Stimulated activated CD8-positive, alpha-beta memory T cell treated with anti-CD3 and anti-CD28 coated beads, Interleukin-15, amount 100 ng/mL, for 4 hours (primary cell): ENCODE measurements at regions not wholly inside any gene's neighbourhood (a gene's known extent, or its start where the extent isn't known, plus 50 kb on each side); places are given as distances from the start of the nearest gene placed in this dataset.
A peak's percentile ranks its signal among the peaks of the same experiment; 100 is the strongest.
"Not testable (repeated sequence)": the region's sequence is repeated elsewhere in the genome, so short reads cannot be mapped to it uniquely, and the experiment has no call there.

ENCODE experiments used
- DNase-seq, 2 donors: peaks; one replicate each; pipeline ENCODE4 v3.0.0-alpha.2; 2020; ENCODE audit warnings: low read depth in 2 of 2

DNA sequence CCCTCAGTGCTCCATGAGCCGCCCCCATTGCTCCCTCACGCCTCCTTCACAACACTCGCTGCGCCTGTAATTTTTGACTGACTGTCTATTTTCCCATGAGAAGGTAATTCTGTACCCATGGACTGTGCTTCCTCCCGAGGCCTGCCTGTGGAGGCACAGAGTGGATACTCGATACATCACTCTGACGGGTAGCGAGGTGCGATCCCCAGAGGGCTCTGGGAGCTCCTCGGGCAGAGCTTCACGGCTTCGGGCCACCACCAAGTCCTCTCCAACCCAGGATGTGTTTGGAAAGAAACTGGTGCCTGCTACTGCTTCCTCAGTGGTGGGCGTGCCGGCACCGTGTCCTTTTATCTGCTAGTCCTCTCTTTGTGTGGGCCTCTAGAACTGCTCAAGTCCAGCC lies 108.6 kb upstream of the DLG1 start:
- no peak for DNase-seq

- DNase-seq: no peak
Observed at GRCh38 chr3:197406266-197406665, 107.9 kb upstream of the DLG1 start.

GRCh38 chr3:197404754-197405153 lies 106.3 kb upstream of the DLG1 start:
- DNase-seq: no peak

DNA sequence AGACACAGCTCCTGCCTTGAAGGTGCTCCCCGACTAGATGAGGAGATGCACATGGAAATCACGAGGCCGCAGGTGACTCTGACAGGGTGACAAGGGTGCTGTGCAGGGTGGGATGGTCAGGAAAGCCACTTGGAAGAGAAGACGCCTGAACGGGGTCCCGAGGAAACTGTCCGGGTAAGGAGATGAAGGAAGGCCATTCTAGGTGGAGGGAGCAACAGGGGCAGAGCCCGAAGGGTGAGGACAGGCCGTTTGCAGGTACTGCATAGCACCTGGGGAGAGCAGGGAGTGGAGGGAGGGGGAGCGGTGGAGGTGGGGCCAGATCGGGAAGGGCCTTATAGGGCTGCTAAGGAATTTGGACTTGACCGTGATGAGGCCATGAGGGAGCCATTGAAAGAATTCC lies 105.6 kb upstream of the DLG1 start:
- no peak for DNase-seq

DNA sequence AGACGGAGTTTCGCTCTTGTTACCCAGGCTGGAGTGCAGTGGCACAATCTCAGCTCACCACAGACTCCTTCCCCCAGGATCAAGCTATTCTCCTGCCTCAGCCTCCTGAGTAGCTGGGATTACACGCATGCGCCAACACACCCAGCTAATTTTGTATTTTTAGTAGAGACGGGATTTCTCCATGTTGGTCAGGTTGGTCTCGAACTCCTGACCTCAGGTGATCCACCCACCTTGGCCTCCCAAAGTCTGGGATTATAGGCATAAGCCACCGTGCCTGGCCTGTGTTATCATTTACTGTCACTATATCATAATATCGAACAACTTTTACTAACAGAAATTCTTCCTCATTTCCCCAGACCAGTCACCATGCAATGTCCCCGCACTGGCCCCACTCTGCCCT lies 104.0 kb upstream of the DLG1 start:
- not testable (repeated sequence) for DNase-seq

- no peak for DNase-seq
Observed at GRCh38 chr3:197399486-197399885, 101.1 kb upstream of the DLG1 start.

- no peak for DNase-seq
Observed at GRCh38 chr3:197398286-197398878, 100.0 kb upstream of the DLG1 start.

DNA sequence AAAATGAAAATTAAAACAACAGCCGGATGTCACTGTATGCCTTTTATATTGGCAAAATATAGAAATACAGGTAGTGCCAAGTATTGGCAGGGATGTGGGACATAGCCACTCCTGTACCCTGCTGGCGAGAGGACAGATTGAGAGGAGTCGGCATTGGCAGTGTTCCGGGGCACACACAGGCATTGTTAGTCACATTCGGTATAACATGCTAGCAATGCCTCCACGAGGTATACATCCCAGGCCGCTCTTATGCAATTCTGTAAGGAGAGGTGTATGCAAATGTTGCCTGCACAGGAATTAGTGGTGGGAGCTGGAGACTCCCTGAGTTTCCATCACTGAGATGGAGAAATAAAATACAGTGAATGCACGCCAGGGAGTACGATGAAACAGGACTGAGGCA lies 99.4 kb upstream of the DLG1 start:
- DNase-seq: no peak

DNA sequence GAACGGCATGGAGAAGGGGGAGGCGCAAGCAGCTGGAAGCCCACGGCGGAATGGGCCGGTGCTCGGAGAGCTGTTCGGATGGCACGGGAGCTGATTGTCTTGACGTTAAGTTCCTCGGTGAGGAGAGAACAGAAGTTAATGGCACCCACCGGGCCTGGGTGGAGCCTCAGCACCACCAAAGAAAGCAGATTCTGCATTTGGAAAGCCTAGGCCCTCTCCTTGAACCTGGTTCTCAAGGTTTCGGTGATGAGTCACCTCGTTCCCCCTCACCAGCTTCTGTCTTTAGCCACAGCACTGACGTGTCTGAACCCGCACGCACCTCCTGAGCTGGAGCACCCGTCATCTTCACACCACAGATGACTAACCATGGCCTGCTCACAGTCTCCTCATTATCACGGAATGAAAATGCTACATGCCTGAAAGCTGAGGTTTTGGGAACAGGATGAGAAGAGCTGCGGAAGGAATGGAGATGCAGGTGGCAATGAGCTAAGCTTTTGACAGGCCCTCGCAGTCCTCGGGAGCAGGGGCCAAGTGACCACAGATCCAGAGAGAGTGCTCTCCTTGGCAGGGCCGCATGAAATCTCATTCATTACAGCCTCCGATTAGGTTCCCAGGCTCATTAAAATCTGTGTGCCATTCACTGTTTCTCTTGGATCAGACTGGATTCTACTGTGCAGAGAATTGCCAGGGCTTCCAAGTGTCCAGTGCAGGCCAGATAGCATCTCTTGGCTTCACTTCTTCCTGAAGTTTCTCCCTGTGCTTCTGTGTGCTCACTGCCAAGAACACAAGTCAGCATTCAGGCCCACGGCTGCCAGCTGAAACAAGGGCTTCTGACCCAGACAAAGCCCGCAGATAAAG lies 96.3 kb upstream of the DLG1 start:
- DNase-seq: peak in 1 of 2 donors; percentile 22

DNA sequence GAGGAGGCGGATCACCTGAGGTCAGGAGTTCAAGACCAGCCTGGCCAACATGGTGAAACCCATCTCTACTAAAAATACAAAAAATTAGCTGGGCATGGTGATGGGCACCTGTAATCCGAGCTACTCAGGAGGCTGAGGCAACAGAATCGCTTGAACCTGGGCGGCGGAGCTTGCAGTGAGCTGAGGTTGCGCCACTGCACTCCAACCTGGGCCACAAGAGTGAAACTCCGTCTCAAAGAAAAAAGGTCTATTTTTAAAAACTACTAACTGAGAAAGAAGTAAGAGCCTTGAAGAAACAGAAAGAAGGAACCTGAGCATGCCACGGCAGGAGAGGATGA lies 95.7 kb upstream of the DLG1 start:
- not testable (repeated sequence) for DNase-seq

DNA sequence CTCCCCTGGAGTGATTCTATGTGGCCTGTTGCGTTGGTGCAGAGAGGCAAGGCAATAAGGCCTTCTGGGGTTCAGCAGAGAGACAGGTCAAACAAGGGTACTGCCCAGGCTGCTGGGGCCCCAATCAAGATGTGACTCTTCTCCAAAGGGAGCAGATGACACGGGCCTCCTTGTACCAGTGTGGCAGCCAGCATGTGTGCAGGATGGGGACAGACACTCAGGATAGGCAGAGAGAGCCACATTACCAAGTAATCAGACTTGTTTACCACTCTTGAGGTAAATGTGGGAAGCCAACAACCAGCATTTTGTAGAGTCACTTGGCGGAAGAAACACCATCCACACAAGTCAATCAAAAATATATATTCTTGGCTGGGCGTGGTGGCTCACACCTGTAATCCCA lies 95.3 kb upstream of the DLG1 start:
- no peak for DNase-seq

GRCh38 chr3:197392961-197393360 lies 94.5 kb upstream of the DLG1 start:
- no peak for DNase-seq

GRCh38 chr3:197381371-197381770 lies 83.0 kb upstream of the DLG1 start:
- no peak for DNase-seq

DNA sequence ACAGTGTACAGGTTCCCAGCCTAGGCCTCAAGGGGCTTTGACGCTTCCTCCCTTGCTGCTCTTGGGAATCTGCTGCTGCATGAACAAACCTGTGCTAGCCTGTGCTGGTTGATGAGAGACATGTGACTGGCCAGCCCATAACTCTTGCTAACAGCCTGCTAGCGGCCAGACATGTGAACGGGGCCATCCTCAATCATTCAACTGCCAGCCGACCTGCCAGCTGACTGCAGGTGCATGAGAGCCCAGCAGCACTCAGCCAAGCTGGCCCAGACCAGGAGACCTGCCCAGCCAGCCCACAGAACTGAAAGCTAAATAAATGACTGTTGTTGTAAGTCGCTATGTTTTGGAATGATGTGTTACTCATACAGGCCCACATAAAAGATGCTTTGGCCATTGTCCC lies 82.4 kb upstream of the DLG1 start:
- no peak for DNase-seq

DNA sequence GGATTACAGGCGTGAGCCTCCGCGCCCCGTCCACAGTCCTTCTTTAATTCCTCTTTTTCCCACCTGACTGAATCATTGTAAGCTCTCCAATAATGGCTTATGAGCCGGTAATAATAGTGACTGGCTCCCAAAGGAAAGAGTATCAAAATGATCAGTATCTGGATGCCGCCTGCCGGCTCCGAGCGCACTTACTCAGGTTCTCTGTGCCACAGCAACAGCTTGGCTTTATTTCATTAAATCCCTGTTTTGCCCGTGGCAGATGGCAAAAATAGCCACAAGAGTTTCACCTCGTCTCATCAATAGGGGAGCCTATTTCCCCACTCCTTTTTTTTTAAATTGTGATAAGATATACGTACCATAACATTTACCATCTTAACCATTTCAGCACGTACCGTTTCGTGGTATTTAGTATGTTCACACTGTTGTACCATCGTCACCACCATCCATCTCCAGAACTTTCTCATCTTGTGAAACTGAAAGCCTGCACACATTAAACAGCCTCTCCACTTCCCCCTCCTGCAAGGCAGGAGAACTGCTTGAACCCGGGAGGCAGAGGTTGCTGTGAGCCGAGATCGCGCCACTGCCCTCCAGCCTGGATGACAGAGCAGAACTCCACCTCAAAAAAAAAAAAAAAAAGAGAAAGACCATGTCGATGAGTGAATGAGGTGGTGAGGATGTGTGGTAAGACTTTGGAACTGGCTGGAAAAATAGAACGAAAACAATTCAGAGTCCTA lies 80.7 kb upstream of the DLG1 start:
- no peak for DNase-seq

DNA sequence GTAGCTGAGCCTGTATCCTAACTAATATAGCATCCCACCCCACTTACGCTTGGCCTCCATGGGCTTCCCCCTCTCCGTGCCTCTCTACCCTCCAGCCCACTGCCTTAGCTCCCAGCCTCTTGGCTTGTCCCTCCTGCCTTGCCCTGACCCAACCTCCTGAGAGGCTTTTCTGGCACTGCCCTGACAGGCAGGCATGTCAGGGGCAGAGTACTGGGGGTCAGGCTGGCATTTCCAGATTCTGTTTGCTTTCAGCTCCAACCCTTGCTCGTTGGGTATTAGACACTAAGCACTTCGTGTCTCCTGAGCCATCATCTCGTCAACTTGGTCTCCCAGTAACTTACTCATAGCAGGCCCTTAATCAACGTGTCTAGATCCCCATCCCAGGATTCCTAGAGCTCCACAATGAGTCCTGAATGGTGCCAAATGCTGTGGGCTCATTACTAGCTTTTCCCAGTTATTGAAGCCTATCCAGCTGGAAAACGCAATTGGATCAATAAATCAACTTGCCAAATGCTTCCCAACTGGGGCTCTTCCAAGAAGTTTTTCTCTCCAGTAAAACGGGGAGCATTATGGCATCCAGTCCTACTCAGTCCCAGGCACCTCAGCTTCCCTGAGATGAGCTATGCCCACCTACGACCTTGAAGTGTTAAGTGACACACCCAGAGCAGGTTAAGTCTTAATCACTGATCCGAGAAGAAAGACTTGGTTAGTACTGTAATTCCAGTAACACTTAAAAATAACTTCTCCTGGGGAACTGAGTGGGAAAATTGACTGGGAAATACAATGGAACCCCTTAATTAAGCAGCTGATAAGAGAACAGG lies 78.5 kb upstream of the DLG1 start:
- no peak for DNase-seq

- DNase-seq: no peak
Observed at GRCh38 chr3:197376020-197376419, 77.6 kb upstream of the DLG1 start.

- no peak for DNase-seq
Observed at GRCh38 chr3:197375001-197375441, 76.6 kb upstream of the DLG1 start.

GRCh38 chr3:197373096-197373495 lies 74.7 kb upstream of the DLG1 start:
- DNase-seq: no peak

DNA sequence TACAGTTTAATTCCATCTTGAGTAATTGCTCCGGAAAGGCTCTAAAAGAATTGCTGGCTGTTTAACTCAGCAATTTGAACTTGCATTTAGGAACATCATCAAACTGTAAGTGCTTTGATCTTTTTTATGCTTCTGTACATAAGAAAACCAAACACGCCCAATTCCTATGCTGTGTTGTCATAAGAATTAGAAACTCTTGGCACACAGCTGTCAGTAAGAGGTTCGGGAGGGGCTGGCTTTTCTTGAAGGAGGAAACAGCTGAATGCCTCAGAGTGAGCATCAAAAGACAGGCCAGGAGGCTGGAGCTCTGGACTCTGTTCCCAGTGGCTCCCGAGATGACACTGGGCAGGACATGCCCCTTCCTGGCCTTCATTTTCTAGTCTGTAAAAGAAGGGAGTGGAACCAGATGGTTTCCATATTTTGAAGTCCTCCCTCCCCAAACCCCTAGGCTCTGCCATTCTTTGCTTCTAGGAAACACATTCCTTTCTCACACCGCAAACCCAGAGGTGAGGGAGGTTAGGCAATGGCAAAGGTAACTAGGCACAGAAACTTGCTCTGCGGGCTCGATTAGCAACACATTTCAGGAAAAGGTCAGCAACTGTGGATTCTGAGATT lies 73.7 kb upstream of the DLG1 start:
- no peak for DNase-seq

DNA sequence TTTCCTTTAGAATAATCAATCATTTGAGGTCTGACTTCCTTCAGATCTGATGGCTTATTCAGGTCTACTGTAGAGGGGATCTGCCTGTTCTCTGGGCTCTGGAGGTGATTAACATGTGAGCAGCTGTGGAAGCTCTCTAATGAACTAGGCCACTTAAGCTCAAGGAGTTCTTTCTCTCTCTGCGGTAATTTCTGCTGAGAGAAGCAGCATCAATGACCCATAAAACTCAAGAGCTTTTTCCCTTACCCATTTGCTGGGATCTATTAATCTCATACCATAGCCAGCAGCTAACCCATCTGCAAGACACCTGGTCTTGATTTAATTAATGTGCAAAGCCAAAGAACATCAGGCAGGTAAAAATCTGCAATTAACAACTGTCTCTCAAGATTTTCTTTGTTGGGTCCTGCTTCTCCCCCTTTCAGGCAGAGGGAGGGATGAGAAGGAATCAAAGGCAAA lies 73.2 kb upstream of the DLG1 start:
- no peak for DNase-seq

GRCh38 chr3:197369545-197369944 lies 71.1 kb upstream of the DLG1 start:
- no peak for DNase-seq
